ENCODE measurements at regions not wholly inside any gene's neighbourhood (a gene's known extent, or its start where the extent isn't known, plus 50 kb on each side); places are given as distances from the start of the nearest gene placed in this dataset.

DNA sequence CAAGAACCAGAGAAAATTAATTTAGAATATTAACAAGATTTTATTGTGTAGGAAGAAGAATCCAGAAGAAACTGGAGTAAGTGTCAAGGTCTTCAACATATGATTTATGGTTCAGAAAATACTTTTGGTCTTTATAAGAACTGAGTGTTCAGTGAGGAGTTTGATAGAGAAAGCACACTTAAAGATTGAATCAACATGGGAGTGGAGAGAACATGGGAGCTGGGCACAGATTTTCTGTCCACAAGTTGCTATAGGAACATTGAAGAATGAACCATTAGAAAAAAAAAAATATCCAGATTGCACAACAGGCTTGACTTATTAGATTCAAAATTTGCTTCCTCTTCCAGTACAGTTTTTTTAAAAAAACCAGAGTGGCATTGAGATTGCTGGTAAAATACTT lies 601.2 kb upstream of the GNPDA2 start:
- Histone ChIP-seq H3K4me3 (ENCODE audit: low read length) (no peak overlapping the region), H4K20me1 (ENCODE audit: control insufficient read depth, insufficient read depth, low read depth, low read length) (no peaks in the 10 kb centered on the region), H3K4me2 (ENCODE audit: low read length) (no peak overlapping the region), H3K79me2 (ENCODE audit: control insufficient read depth, low read length) (no peaks in the 10 kb centered on the region), H3K9me2 (replicated peaks; ENCODE audit: control insufficient read depth, low read length) (no peaks in the 10 kb centered on the region), H3K36me3 (ENCODE audit: control insufficient read depth, low read length) (no peaks in the 10 kb centered on the region), H3K27ac (ENCODE audit: low read depth, low read length) (no peak overlapping the region), H3K4me1 (ENCODE audit: control insufficient read depth, low read length) (no peaks in the 10 kb centered on the region), H3F3A (ENCODE audit: control insufficient read depth, insufficient read depth) (no peaks in the 10 kb centered on the region), H3K9me3 (ENCODE audit: control insufficient read depth, insufficient read depth, low read length) (no peaks in the 10 kb centered on the region), H3K27me3 (ENCODE audit: control insufficient read depth, low read length) (no peaks in the 10 kb centered on the region)
- TF ChIP-seq, protein P1, sequence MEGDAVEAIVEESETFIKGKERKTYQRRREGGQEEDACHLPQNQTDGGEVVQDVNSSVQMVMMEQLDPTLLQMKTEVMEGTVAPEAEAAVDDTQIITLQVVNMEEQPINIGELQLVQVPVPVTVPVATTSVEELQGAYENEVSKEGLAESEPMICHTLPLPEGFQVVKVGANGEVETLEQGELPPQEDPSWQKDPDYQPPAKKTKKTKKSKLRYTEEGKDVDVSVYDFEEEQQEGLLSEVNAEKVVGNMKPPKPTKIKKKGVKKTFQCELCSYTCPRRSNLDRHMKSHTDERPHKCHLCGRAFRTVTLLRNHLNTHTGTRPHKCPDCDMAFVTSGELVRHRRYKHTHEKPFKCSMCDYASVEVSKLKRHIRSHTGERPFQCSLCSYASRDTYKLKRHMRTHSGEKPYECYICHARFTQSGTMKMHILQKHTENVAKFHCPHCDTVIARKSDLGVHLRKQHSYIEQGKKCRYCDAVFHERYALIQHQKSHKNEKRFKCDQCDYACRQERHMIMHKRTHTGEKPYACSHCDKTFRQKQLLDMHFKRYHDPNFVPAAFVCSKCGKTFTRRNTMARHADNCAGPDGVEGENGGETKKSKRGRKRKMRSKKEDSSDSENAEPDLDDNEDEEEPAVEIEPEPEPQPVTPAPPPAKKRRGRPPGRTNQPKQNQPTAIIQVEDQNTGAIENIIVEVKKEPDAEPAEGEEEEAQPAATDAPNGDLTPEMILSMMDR (IDR thresholded peaks at IDR 0.05; ENCODE audit: low read depth, low read length, poor library complexity, severe bottlenecking), result no peak
- TF ChIP-seq EZH2phosphoT487 (IDR thresholded peaks at IDR 0.05; ENCODE audit: borderline replicate concordance, low read length), result no peak

DNA sequence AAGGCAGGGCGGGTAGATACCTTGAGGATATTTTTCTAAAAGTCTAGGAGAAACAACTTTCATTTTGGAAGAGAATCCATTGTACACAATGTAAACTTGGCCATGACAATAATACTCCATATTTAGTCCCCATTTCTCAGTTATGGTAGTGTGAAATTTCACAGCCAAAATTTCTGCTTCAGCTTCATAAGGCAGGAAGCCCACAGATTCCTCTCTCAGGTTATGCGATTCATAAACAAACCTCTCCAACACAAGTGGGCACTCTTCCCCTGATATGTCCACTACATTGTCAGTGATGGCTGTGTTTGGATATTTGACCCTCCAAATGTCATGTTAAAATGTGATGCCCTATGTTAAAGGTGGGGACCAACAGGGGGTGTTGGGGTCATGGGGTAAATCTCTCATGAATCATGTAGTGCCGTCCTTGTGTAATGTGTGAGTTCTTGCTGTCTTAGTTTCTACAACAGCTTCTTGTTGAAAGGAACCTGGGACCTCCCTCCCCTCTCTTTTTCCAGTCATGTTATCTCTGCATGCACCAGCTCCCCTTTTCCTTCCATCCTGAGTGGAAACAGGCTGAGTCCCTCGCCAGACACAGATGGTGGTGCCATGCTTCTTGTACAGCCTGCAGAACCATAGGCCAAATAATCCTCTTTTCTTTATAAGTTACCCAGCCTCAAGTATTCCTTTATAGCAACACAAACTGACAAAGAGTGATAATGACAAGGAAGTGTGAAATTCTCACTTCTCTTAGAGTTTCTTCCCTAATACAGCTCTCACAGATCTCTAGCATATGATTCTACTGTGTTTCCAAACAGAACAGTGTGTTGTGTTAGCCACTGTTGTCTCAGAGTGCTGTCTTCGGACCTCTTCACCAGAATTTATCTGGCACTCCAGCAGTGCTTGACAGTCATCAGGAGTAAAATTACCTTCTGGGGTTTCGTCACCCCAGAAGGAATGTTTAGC lies 598.4 kb upstream of the GNPDA2 start:
- no peaks in the 10 kb centered on the region for H3K36me3 ChIP-seq (ENCODE audit: control insufficient read depth, low read length)
- no peaks in the 10 kb centered on the region for H3K9me3 ChIP-seq (ENCODE audit: control insufficient read depth, insufficient read depth, low read length)
- no peak overlapping the region for H3K4me2 ChIP-seq (ENCODE audit: low read length)
- H3K4me3 ChIP-seq (ENCODE audit: low read length), result no peak overlapping the region
- no peaks in the 10 kb centered on the region for H4K20me1 ChIP-seq (ENCODE audit: control insufficient read depth, insufficient read depth, low read depth, low read length)
- no peaks in the 10 kb centered on the region for H3K79me2 ChIP-seq (ENCODE audit: control insufficient read depth, low read length)
- H3K27ac ChIP-seq (ENCODE audit: low read depth, low read length), result no peak overlapping the region
- no peaks in the 10 kb centered on the region for H3K4me1 ChIP-seq (ENCODE audit: control insufficient read depth, low read length)
- H3K27me3 ChIP-seq (ENCODE audit: control insufficient read depth, low read length), result no peaks in the 10 kb centered on the region
- H3K9me2 ChIP-seq (replicated peaks; ENCODE audit: control insufficient read depth, low read length), result no peaks in the 10 kb centered on the region
- no peaks in the 10 kb centered on the region for H3F3A ChIP-seq (ENCODE audit: control insufficient read depth, insufficient read depth)
- TF ChIP-seq, protein P1 (IDR thresholded peaks at IDR 0.05; ENCODE audit: low read depth, low read length, poor library complexity, severe bottlenecking), result no peak
- TF ChIP-seq EZH2phosphoT487 (IDR thresholded peaks at IDR 0.05; ENCODE audit: borderline replicate concordance, low read length), result no peak

DNA sequence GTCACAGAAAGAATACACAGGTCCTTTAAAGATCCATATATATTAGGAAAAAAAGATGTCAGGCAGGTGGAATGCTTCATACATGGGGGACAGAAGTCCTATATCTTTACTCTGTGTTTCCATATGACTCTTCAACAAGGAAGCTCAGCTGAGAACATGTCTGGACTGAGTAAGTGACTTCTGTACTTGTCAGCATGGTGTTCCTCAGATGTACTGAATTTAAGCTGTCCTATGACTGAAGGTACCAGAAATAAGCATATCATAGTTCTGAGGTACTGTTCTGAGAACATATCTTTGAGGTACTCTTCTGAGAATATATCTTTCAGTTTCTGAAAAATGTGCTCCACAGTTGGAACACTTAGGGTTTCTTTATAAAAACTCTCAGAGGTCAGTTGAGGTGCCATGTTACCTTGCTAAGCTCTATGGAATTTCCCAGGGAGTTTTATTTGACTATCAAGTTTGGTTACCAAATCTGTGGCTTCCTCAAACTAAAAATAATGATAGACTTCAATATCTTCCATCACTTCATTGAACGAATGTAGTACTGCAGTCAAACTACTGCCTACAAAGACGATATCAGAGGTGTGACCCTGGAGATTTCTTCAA lies 597.2 kb upstream of the GNPDA2 start:
- no peaks in the 10 kb centered on the region for H3K36me3 ChIP-seq (ENCODE audit: control insufficient read depth, low read length)
- no peaks in the 10 kb centered on the region for H3K9me3 ChIP-seq (ENCODE audit: control insufficient read depth, insufficient read depth, low read length)
- no peaks in the 10 kb centered on the region for H3K9me2 ChIP-seq (replicated peaks; ENCODE audit: control insufficient read depth, low read length)
- no peak overlapping the region for H3K4me3 ChIP-seq (ENCODE audit: low read length)
- H3K4me1 ChIP-seq (ENCODE audit: control insufficient read depth, low read length), result no peaks in the 10 kb centered on the region
- H3K79me2 ChIP-seq (ENCODE audit: control insufficient read depth, low read length), result no peaks in the 10 kb centered on the region
- no peak for TF ChIP-seq EZH2phosphoT487 (IDR thresholded peaks at IDR 0.05; ENCODE audit: borderline replicate concordance, low read length)
- TF ChIP-seq, protein P1 (IDR thresholded peaks at IDR 0.05; ENCODE audit: low read depth, low read length, poor library complexity, severe bottlenecking), result no peak
- no peaks in the 10 kb centered on the region for H4K20me1 ChIP-seq (ENCODE audit: control insufficient read depth, insufficient read depth, low read depth, low read length)
- no peak overlapping the region for H3K27ac ChIP-seq (ENCODE audit: low read depth, low read length)
- H3F3A ChIP-seq (ENCODE audit: control insufficient read depth, insufficient read depth), result no peaks in the 10 kb centered on the region
- no peaks in the 10 kb centered on the region for H3K27me3 ChIP-seq (ENCODE audit: control insufficient read depth, low read length)
- H3K4me2 ChIP-seq (ENCODE audit: low read length), result no peak overlapping the region

All from DOHH2 (cell line).